ENCODE measurements at regions not wholly inside any gene's neighbourhood (a gene's known extent, or its start where the extent isn't known, plus 50 kb on each side); places are given as distances from the start of the nearest gene placed in this dataset.
"Not testable (repeated sequence)": the region's sequence is repeated elsewhere in the genome, so short reads cannot be mapped to it uniquely, and the experiment has no call there.

DNA sequence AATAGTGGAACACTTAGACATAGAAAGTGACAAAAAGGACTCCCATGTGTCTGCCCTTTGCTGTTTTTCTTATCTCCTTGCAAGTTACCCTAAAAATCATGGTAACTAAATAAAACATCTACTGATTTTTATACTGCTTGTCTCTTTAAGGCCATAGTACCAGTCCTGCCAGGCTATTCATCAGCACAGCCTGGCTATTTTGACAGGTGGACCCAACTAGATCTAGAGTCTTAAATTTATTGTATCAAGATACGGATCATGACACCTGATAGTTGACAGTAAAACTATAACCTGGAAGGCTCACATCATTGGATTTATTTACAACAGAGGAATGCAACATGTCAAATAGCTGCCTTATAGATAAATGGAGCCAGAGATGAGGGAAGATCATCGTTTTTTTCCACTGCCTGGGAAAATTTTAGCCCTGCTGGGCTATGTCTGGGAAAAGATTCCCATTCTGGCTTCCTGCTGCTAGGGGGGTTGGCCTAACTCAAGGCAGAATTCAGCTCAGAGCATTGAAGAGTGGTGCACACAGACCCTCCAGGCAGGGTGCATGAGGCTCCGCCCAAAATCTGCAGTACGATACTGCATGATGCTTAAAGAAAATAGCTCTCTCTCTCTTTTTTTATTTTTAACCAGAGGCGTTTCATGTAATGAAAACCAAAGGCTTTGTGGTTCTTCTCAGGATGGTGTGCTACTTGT lies 292.0 kb upstream of the FZD8 start:
- no peak for TF ChIP-seq POLR2A (IDR thresholded peaks at IDR 0.05; ENCODE audit: low read depth, low read length)
- FAIRE-seq = no peak
- no peak for DNase-seq (ENCODE audit: insufficient read length, low spot score)

DNA sequence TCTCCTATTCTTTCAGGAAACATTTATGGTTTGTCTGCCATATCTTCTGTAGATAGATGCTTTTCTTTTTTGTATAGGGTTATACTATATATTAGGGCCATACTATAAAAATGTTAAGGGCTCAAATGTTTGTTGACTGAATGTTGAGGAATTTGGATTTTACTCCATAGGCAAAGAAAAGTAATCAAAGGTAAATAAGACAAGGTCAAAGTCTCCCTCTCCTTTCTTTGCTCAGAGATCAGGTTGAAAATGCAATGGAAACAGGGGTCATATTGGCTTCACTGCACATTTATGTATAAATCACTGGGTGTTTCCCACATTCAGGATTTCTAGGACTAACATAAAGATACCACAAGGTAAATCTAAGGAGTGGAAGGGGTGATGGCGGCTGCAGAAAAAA lies 291.4 kb upstream of the FZD8 start:
- FAIRE-seq (no peak), DNase-seq (ENCODE audit: insufficient read length, low spot score) (no peak)
- no peak for TF ChIP-seq POLR2A (IDR thresholded peaks at IDR 0.05; ENCODE audit: low read depth, low read length)

DNA sequence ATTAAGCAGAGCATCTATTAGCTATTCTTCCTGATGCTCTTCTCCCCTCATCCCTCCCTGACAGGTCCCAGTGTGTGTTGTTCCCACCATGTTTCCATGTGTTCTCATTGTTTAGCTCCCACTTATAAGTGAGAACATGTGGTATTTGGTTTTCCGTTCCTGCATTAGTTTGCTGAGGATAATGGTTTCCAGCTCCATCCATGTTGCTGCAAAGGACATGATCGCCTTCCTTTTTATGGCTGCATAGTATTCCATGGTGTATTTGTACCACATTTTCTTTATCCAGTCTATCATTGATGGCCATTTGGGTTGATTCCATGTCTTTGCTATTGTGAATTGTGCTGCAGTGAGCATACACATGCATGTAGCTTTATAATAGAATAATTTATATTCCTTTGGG lies 287.9 kb upstream of the FZD8 start:
- not testable (repeated sequence) for FAIRE-seq

DNA sequence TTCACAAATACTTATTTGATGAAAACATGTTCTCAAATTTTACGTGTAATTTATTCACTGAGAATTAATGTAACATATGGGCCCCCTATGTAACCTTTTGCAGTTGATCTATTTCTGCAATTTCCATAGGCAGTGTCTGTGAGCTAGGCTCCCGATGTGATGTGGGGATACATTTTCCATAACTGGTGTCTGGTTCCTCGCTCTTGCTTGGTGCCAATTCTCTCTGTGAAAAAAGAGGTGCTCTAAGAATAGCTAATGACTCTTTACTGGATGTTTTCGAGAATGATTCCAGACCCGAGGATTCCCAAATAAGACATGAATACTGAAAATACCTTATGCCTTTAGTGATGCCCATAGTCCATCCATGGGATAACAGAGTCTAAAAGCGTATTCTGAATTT lies 286.7 kb upstream of the FZD8 start:
- DNase-seq (ENCODE audit: insufficient read length, low spot score) (no peak), FAIRE-seq (no peak)
- no peak for TF ChIP-seq POLR2A (IDR thresholded peaks at IDR 0.05; ENCODE audit: low read depth, low read length)

More for the DNA sequence above, 287.9 kb upstream of the FZD8 start:
- DNase-seq (ENCODE audit: insufficient read length, low spot score) = not testable (repeated sequence)

DNA sequence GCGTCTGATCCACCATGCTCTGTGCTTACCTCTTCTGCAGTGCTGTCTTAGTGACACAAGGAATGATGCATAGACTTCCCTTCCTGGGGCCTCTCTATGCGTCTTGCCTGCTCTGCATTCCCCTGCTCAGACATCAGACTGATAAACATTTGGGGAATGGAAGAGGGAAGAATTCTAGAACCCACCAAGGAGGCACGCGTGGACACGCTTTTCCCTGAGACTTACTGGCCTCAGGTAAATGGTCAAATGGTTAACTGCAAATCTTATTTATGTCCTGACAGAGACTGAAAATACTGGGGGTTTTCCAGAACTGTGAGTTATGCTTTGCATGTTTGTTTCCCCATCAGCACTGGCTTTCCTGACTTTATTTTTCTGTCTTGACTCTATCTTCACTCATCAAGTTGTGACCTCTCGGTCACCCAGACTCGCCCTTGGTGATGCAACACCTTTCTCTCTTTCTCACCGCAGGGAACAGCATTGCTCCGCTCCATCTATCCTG lies 285.9 kb upstream of the FZD8 start:
- DNase-seq (ENCODE audit: insufficient read length, low spot score) = no peak
- TF ChIP-seq POLR2A (IDR thresholded peaks at IDR 0.05; ENCODE audit: low read depth, low read length) = no peak
- FAIRE-seq = no peak

DNA sequence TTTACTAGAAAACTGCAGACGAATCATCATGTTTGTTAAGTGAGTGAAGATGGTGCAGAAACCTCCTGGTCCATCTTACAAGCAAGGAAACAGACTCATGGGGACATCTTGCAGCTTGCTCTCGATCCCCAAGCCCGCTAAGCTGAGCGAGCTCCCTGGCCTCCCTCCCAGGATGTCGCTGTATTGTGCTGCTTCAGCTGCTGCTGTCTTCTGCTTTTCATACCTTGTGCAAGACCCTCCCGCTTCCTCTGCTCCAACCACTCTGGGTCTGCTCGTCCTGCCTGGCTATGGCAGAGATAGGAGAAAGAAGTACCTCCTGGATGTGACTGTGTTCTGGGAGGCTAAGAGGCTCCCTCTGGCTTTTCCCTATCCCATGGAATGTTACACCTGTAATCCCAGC lies 285.2 kb upstream of the FZD8 start:
- DNase-seq (ENCODE audit: insufficient read length, low spot score) (no peak), FAIRE-seq (no peak)
- no peak for TF ChIP-seq POLR2A (IDR thresholded peaks at IDR 0.05; ENCODE audit: low read depth, low read length)

DNA sequence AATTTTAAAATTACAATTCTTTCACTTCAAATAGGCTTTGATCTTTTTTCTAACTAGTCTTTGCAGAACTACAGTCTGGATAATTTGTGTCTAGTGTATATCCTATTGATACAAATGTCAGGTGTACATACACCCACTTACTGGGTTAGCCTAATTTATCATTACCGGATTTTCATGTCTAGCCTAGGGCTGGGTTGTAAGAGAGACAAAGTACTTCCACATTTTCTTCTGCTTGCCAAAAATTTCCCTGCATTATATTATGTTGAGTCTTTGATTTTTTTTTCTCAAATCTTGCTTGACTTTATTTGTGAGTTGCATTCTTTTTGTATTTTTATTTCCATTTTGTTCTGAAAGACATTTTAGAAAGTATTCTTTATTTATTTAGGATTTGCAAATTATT lies 284.8 kb upstream of the FZD8 start:
- FAIRE-seq = no peak
- no peak for TF ChIP-seq POLR2A (IDR thresholded peaks at IDR 0.05; ENCODE audit: low read depth, low read length)
- DNase-seq (ENCODE audit: insufficient read length, low spot score) = no peak

DNA sequence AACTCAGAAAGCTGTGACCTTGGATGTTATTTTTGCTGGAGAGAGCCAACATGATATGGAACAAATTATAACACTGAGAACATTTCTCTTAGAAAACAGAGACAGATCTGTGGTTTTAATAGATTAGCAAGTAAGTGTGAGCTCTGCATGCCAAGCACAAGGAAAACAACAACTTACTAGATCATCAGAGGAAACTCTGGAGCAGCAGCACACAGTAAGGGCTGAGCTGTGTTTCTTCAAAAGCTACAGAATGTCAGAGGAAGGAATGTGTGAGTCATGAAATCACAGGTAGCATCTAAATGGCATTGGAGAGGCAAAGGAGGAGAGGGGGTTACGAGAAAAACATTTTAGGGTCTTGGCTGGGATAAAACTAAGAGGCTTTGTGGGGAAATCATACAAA lies 283.4 kb upstream of the FZD8 start:
- TF ChIP-seq POLR2A (IDR thresholded peaks at IDR 0.05; ENCODE audit: low read depth, low read length) = no peak
- no peak for DNase-seq (ENCODE audit: insufficient read length, low spot score)
- no peak for FAIRE-seq

DNA sequence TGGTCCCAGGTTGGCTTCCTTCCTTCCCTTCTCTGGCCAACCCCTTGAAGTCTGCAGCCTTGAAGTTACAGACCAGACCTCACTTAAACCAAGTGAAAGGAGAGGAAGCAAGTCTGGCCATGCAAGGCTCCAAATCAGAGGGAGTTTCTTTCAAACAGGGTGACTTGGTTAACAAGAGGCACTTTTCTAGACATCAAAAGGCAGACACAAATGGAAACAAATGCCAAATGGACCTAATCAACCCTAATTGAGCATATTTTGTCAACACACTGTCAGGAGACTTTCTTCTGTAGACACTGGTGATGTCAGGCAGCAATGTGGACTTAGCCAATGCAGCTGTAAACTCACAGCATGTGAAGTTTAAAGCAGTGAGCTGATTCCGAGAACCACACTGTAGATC lies 282.7 kb upstream of the FZD8 start:
- DNase-seq (ENCODE audit: insufficient read length, low spot score) (no peak), FAIRE-seq (no peak)
- no peak for TF ChIP-seq POLR2A (IDR thresholded peaks at IDR 0.05; ENCODE audit: low read depth, low read length)

DNA sequence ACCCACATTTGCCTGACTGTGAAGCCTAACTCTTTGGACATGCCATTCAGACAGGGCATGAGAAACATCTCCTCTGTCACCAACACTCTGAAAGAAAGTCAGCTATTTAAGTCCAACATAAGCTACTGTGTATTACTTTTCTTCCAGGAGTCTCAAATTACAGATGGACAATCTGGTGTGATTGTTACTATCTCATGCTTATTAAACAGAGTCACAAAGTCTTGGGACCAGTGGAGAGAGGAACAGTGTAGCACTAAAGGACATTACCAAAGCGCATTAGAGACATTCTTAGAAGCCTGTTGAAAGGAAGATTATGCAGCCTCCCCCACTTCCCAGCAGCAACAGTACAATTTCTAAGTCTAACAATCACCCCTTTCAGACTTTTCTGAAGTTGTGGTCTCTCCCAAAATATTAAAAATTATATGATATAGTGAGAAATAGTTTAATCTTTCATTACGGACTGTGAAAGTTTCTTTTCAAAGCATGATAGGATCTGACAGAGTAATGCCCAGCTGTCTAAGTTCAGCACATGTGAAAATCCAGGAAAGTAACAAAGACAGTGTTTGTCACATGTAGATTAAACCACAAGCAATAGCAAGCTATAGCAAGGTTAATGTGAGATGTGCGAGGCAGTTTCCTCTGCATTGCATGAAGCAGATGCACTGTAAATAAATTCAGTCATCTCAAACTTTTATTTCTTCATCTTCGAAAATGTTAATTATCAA lies 280.9 kb upstream of the FZD8 start:
- FAIRE-seq (no peak), DNase-seq (ENCODE audit: insufficient read length, low spot score) (no peak)
- no peak for TF ChIP-seq POLR2A (IDR thresholded peaks at IDR 0.05; ENCODE audit: low read depth, low read length)

DNA sequence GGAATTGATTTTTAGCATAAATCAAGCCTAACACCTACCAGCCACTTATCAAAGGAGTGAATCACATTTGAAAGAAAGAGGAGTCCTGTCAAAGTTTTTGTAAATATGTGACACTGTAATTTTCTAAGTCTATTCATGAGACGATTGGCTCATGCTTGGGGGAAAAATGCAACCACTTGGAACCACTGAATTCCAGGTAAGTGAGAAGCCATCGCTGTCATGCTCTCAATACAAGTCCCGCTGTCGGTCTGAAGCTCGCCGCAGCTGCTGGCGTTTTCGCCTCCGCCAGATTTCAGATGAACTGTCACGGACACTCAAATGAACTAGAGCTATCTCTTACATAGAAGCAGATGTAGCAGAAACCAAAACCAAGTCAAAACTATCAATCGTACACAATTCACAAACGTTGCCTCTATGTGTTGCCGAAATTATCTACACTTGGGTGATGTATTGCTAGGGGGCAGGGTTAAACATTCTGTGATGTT lies 279.8 kb upstream of the FZD8 start:
- DNase-seq (ENCODE audit: insufficient read length, low spot score) = no peak
- no peak for FAIRE-seq
- no peak for TF ChIP-seq POLR2A (IDR thresholded peaks at IDR 0.05; ENCODE audit: low read depth, low read length)

DNA sequence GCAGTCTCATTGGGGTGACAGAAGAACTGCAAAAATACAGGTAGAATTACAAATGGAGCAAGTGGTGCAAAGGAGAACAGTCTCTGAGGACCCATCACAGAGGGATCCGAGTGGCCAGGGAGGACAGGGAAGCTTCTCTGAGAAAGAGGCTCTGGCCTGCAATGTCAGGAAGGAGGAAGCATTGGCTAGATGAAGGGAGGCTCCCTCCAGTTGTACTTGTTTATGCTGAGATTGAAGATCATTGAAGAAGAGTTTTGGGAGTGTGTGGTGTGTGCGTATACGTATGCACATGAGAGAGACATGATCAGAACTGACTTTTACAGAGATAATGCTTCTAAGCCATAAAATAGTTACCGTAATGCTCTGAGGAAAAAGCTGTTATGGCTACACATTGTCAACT lies 274.7 kb upstream of the FZD8 start:
- FAIRE-seq = no peak

DNA sequence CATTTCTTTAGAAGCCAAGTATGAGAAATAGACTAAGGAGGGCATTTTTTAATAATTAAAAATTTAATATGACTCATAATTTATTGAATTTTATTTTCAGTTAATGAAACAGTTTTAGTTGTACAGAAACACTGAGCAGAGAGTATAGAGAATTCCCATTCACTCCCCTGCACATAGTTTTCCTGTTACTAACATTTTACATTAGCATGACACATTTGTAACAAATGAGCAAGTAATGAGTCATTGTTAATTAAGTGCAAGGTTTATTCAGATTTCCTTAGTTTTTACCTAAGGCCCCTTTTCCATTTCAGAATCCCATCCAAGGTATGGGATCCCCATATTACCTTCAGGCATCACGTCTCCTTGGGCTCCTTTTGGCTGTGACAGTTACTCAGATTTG lies 271.5 kb upstream of the FZD8 start:
- FAIRE-seq = no peak
- DNase-seq (ENCODE audit: insufficient read length, low spot score) = no peak
- no peak for TF ChIP-seq POLR2A (IDR thresholded peaks at IDR 0.05; ENCODE audit: low read depth, low read length)

More for the DNA sequence above, 274.7 kb upstream of the FZD8 start:
- DNase-seq (ENCODE audit: insufficient read length, low spot score) = no peak
- TF ChIP-seq POLR2A (IDR thresholded peaks at IDR 0.05; ENCODE audit: low read depth, low read length) = no peak

DNA sequence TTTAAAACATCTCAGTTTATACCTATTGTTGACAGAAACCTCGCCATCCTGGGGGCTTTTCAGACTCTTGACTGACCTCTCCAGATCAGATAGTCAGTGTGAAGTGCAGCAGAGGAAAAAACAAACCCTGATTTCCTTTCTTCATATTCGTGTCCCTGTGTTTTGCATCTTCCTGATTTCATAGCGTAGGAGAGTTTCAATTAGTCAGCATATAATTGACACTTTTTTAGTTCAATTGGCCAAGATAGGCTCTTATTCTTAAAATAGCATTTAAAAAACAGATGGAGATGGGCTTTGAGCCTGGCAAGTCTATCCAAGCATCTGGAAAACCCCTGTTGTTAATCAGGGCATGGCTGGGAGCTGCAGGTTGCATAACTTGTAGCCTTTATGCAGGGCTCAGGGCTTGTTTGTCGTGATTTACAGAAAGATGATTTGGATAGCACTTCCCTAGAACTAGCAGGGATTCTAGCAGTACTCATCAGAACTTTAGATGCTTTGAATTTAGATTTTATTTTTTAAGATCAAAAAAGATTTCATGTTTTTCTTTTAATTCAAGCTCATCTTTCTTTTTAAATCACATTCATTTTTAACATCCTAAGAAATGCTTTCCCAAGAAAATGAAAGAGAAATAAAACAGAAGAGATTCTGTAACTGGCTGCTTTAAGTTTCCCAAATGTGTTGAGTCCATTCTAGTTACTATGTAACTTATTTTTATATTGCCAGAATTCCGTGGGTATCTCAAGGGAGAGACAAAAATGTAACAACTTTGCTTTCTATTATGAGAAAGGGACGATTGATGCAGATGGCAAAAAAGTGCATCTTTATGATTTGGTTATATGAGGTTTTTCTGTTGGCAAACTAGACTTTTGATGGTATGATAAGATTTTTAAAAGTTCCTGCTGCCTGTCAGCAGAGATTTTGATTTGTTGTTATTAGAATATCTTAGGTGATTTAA lies 270.8 kb upstream of the FZD8 start:
- no peak for TF ChIP-seq POLR2A (IDR thresholded peaks at IDR 0.05; ENCODE audit: low read depth, low read length)
- FAIRE-seq (no peak), DNase-seq (ENCODE audit: insufficient read length, low spot score) (no peak)
